ENCODE measurements at regions not wholly inside any gene's neighbourhood (a gene's known extent, or its start where the extent isn't known, plus 50 kb on each side); places are given as distances from the start of the nearest gene placed in this dataset.

- no peak for DNase-seq
Measured at GRCh38 chr2:12932192-12932591, 215.5 kb downstream of the TRIB2 start.

GRCh38 chr2:12934146-12934756 is 217.5 kb downstream of the TRIB2 start:
- no peak for DNase-seq

- no peak for DNase-seq
Measured at GRCh38 chr2:12935222-12935621, 218.5 kb downstream of the TRIB2 start.

- DNase-seq: no peak
Measured at GRCh38 chr2:12935796-12936195, 219.1 kb downstream of the TRIB2 start.

- DNase-seq: no peak
Measured at GRCh38 chr2:12941203-12941602, 224.5 kb downstream of the TRIB2 start.

GRCh38 chr2:12948231-12948960 is 231.7 kb downstream of the TRIB2 start:
- DNase-seq: no peak

GRCh38 chr2:12948961-12949353 is 232.2 kb downstream of the TRIB2 start:
- DNase-seq: no peak

GRCh38 chr2:12949406-12949805 is 232.7 kb downstream of the TRIB2 start:
- no peak for DNase-seq

GRCh38 chr2:12950174-12950573 is 233.4 kb downstream of the TRIB2 start:
- no peak for DNase-seq

- no peak for DNase-seq
Measured at GRCh38 chr2:12950957-12951656, 234.4 kb downstream of the TRIB2 start.

GRCh38 chr2:12951657-12951973 is 234.9 kb downstream of the TRIB2 start:
- no peak for DNase-seq

GRCh38 chr2:12953596-12953995 is 236.9 kb downstream of the TRIB2 start:
- DNase-seq: no peak

GRCh38 chr2:12955864-12956263 is 239.1 kb downstream of the TRIB2 start:
- no peak for DNase-seq

- no peak for DNase-seq
Measured at GRCh38 chr2:12957251-12957650, 240.5 kb downstream of the TRIB2 start.

GRCh38 chr2:12959935-12960334 is 243.2 kb downstream of the TRIB2 start:
- DNase-seq: no peak

- no peak for DNase-seq
Measured at GRCh38 chr2:12960671-12961070, 243.9 kb downstream of the TRIB2 start.

GRCh38 chr2:12964904-12965539 is 248.3 kb downstream of the TRIB2 start:
- DNase-seq: no peak

GRCh38 chr2:12965540-12966269 is 249.0 kb downstream of the TRIB2 start:
- DNase-seq: no peak

GRCh38 chr2:12967804-12968203 is 251.1 kb downstream of the TRIB2 start:
- DNase-seq: no peak

- DNase-seq: no peak
Measured at GRCh38 chr2:12968399-12968798, 251.7 kb downstream of the TRIB2 start.

- no peak for DNase-seq
Measured at GRCh38 chr2:12970861-12971260, 254.1 kb downstream of the TRIB2 start.

GRCh38 chr2:12971581-12972365 is 255.0 kb downstream of the TRIB2 start:
- no peak for DNase-seq

All from effector CD4-positive, alpha-beta T cell (primary cell).